SH-SY5Y (cell line): ENCODE measurements at regions not wholly inside any gene's neighbourhood (a gene's known extent, or its start where the extent isn't known, plus 50 kb on each side); places are given as distances from the start of the nearest gene placed in this dataset.

ENCODE experiments used
- GATA2 ChIP-seq: IDR thresholded peaks from 2 replicates; pipeline ENCODE4 v1.6.1; 2011; ENCODE audit warnings: mild to moderate bottlenecking, low read depth, low read length
- GATA3 ChIP-seq: IDR thresholded peaks from 2 replicates; pipeline ENCODE4 v1.6.1; 2011; ENCODE audit warnings: low read depth, mild to moderate bottlenecking, low read length, moderate library complexity

GRCh38 chr2:16405551-16405950, 260.1 kb downstream of the CYRIA start:
- TF ChIP-seq GATA3 (no peak), GATA2 (no peak)
